Panc1 (cell line): ENCODE measurements at regions not wholly inside any gene's neighbourhood (a gene's known extent, or its start where the extent isn't known, plus 50 kb on each side); places are given as distances from the start of the nearest gene placed in this dataset.

ENCODE experiments used
- ATAC-seq: fragments of 200-7000 bp; cut with Tn5 transposase; 2 replicates; pipeline ENCODE4 v1.9.1; 2020; ENCODE audit warnings: mild to moderate bottlenecking, moderate library complexity
- BruUV-seq: library from RNA; stranded (reverse); fragments of 400-500 nt; replicated peaks from 2 replicates; lab custom pipeline; 2021; lab: Mats Ljungman, UMichigan
- CTCF ChIA-PET: fragments of 300-600 bp; sonication (Branson Sonifier 250); formaldehyde crosslinking; loops from one replicate; lab custom pipeline; 2022; ENCODE audit warnings: antibody characterized with exemption; lab: Charles Lee
- POLR2A ChIA-PET: fragments of 300-600 bp; sonication (Branson Sonifier 250); formaldehyde crosslinking; loops from one replicate; lab custom pipeline; 2022; ENCODE audit warnings: antibody characterized with exemption; lab: Charles Lee
- DNase-seq: peaks from one replicate; pipeline ENCODE4 v3.0.0-alpha.2; 2010; ENCODE audit warnings: low read depth, low spot score
- H3K27ac ChIP-seq: 2 replicates; pipeline ENCODE4 v1.5.1; 2011; ENCODE audit warnings: mild to moderate bottlenecking, low read length, inconsistent platforms
- H3K27me3 ChIP-seq: fragments of 200-500 bp; sonication (Bioruptor generic); 2 replicates; pipeline ENCODE4 v1.6.0; 2014; ENCODE audit warnings: low read length, inconsistent platforms; ENCODE audit not compliant: control insufficient read depth, insufficient read depth
- H3K36me3 ChIP-seq: fragments of 200-500 bp; sonication (Bioruptor generic); 2 replicates; pipeline ENCODE4 v1.5.1; 2014; ENCODE audit warnings: inconsistent platforms, mild to moderate bottlenecking, low read length, moderate library complexity; ENCODE audit not compliant: control insufficient read depth, insufficient read depth
- H3K4me1 ChIP-seq: 2 replicates; pipeline ENCODE4 v1.5.1; 2011; ENCODE audit warnings: inconsistent platforms, mild to moderate bottlenecking, low read length, moderate library complexity; ENCODE audit not compliant: control insufficient read depth, insufficient read depth
- H3K4me3 ChIP-seq, 2 experiments: 2 replicates each; pipeline ENCODE4 v1.5.1; 2011 to 2012; ENCODE audit warnings: low read depth in 2 of 2, low read length in 2 of 2, mild to moderate bottlenecking in 2 of 2, inconsistent platforms in 1 of 2, moderate library complexity in 1 of 2
- H3K9me3 ChIP-seq: fragments of 200-500 bp; sonication (Bioruptor generic); 2 replicates; pipeline ENCODE4 v1.5.1; 2014; ENCODE audit warnings: low read depth, mild to moderate bottlenecking, inconsistent platforms, low read length, moderate library complexity; ENCODE audit not compliant: control insufficient read depth, insufficient read depth
- CTCF ChIP-seq: fragments of 450-650 bp; IDR thresholded peaks from 2 replicates; pipeline ENCODE4 v1.5.1; 2017; ENCODE audit warnings: mild to moderate bottlenecking
- POLR2AphosphoS5 ChIP-seq: IDR thresholded peaks from 2 replicates; pipeline ENCODE4 v1.6.1; 2012; ENCODE audit warnings: mild to moderate bottlenecking, low read depth, low read length, moderate library complexity
- SIN3A ChIP-seq: IDR thresholded peaks from 2 replicates; pipeline ENCODE4 v1.6.1; 2012; ENCODE audit warnings: low read depth, mild to moderate bottlenecking, low read length, moderate library complexity, borderline replicate concordance; ENCODE audit not compliant: insufficient read depth
- TCF7L2 ChIP-seq: IDR thresholded peaks from 2 replicates; pipeline ENCODE4 v1.6.1; 2011; ENCODE audit warnings: mild to moderate bottlenecking, low read depth, low read length, inconsistent platforms
- in situ Hi-C: cut with HindIII; loops from 2 replicates; pipeline ENCODE4 v1.10.0; 2016; ENCODE audit warnings: low sequenced_read_pairs, low pct_unique_long_range_greater_than_20kb
- intact Hi-C: fragments of 100-400 bp; cut with micrococcal nuclease; formaldehyde crosslinking; loops from one replicate; pipeline ENCODE4 v1.10.0; 2022; ENCODE audit not compliant: unreplicated experiment
- TF ChIP-seq, protein P1 (sequence below), 2 experiments: IDR thresholded peaks; 2 replicates each; pipeline ENCODE4 v1.6.1; 2011 to 2012; ENCODE audit warnings: low read depth in 2 of 2, control low read depth in 1 of 2, low read length in 1 of 2, mild to moderate bottlenecking in 1 of 2, moderate library complexity in 1 of 2; ENCODE audit not compliant: insufficient read depth in 1 of 2

GRCh38 chr13:105602956-105603670 is 932.3 kb downstream of the EFNB2 start:
- Histone ChIP-seq H3K4me1 (no peaks in the 10 kb centered on the region), H3K36me3 (no peaks in the 10 kb centered on the region), H3K4me3 (no peak overlapping the region), H3K9me3 (no peaks in the 10 kb centered on the region), H3K27ac (no peak overlapping the region), H3K27me3 (no peaks in the 10 kb centered on the region)
- in situ Hi-C loops (no loop called here), intact Hi-C loops (no loop called here)
- TF ChIP-seq CTCF: no peak
- no peak for TF ChIP-seq POLR2AphosphoS5
- BruUV-seq: no TSS peak
- ATAC-seq (no peak), DNase-seq (no peak)
- ChIA-PET POLR2A (no interaction called here), CTCF (no interaction called here)

GRCh38 chr13:105599477-105600037 is 935.9 kb downstream of the EFNB2 start:
- POLR2A ChIA-PET: no interaction called here

DNA sequence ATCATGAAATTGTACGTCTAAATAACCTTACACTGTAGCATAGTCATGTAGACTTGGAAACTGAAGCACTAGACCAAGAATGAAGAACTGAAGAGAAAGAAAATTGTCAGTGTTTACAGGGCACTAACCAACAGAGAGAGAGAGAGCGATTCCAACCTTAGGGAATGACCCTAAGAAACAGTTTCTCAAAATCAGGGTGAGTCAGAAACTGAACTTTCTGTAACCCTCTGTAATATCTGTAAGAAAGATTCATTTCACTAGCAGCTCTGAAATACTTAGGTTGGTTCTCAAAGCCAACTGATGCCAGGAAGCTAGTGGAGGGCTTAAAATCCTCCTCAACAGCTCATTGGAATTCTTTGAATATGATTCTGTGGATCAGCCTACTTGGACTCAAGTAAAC is 936.9 kb downstream of the EFNB2 start:
- no TSS peak for BruUV-seq
- no peak overlapping the region for H3K4me3 ChIP-seq
- H3K36me3 ChIP-seq: no peaks in the 10 kb centered on the region
- TF ChIP-seq, protein P1, sequence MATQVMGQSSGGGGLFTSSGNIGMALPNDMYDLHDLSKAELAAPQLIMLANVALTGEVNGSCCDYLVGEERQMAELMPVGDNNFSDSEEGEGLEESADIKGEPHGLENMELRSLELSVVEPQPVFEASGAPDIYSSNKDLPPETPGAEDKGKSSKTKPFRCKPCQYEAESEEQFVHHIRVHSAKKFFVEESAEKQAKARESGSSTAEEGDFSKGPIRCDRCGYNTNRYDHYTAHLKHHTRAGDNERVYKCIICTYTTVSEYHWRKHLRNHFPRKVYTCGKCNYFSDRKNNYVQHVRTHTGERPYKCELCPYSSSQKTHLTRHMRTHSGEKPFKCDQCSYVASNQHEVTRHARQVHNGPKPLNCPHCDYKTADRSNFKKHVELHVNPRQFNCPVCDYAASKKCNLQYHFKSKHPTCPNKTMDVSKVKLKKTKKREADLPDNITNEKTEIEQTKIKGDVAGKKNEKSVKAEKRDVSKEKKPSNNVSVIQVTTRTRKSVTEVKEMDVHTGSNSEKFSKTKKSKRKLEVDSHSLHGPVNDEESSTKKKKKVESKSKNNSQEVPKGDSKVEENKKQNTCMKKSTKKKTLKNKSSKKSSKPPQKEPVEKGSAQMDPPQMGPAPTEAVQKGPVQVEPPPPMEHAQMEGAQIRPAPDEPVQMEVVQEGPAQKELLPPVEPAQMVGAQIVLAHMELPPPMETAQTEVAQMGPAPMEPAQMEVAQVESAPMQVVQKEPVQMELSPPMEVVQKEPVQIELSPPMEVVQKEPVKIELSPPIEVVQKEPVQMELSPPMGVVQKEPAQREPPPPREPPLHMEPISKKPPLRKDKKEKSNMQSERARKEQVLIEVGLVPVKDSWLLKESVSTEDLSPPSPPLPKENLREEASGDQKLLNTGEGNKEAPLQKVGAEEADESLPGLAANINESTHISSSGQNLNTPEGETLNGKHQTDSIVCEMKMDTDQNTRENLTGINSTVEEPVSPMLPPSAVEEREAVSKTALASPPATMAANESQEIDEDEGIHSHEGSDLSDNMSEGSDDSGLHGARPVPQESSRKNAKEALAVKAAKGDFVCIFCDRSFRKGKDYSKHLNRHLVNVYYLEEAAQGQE (IDR thresholded peaks at IDR 0.05; ENCODE audit: insufficient read depth in 1 of 2, low read depth in 2 of 2, low read length in 1 of 2): no peak
- TF ChIP-seq SIN3A (no peak), TCF7L2 (no peak), POLR2AphosphoS5 (no peak), CTCF (no peak)
- H3K27ac ChIP-seq: no peak overlapping the region
- in situ Hi-C loops: no loop called here
- ChIA-PET POLR2A (no interaction called here), CTCF (no interaction called here)
- H3K9me3 ChIP-seq: no peaks in the 10 kb centered on the region
- H3K27me3 ChIP-seq: no peaks in the 10 kb centered on the region
- intact Hi-C loops: no loop called here
- DNase-seq: no peak
- ATAC-seq: no peak
- H3K4me1 ChIP-seq: no peaks in the 10 kb centered on the region

More at GRCh38 chr13:105599477-105600037, 935.9 kb downstream of the EFNB2 start:
- no peak overlapping the region for H3K27ac ChIP-seq
- no peaks in the 10 kb centered on the region for H3K36me3 ChIP-seq
- in situ Hi-C loops: no loop called here
- TF ChIP-seq TCF7L2: no peak
- no peak for TF ChIP-seq CTCF
- no peak for TF ChIP-seq POLR2AphosphoS5
- TF ChIP-seq SIN3A: no peak
- H3K4me3 ChIP-seq: no peak overlapping the region
- no peak for DNase-seq
- intact Hi-C loops: no loop called here
- H3K9me3 ChIP-seq: no peaks in the 10 kb centered on the region
- CTCF ChIA-PET: no interaction called here
- BruUV-seq: no TSS peak
- no peak for ATAC-seq
- H3K27me3 ChIP-seq: no peaks in the 10 kb centered on the region
- no peaks in the 10 kb centered on the region for H3K4me1 ChIP-seq
